Smooth muscle cell of the brain vasculature (primary cell): ENCODE measurements at regions not wholly inside any gene's neighbourhood (a gene's known extent, or its start where the extent isn't known, plus 50 kb on each side); places are given as distances from the start of the nearest gene placed in this dataset.

ENCODE experiments used
- DNase-seq: peaks from one replicate; pipeline ENCODE4 v3.0.0-alpha.2; 2012; ENCODE audit warnings: low read depth, low spot score

- no peak for DNase-seq
These were observed 108.0 kb upstream of the USP38 start for GRCh38 chr4:143076723-143077122.

- DNase-seq, result no peak
These were observed 102.0 kb upstream of the USP38 start for GRCh38 chr4:143082701-143083100.

GRCh38 chr4:143083756-143084472 lies 100.8 kb upstream of the USP38 start:
- no peak for DNase-seq

GRCh38 chr4:143084566-143084965 lies 100.2 kb upstream of the USP38 start:
- no peak for DNase-seq

- DNase-seq, result no peak
These were observed 99.5 kb upstream of the USP38 start for GRCh38 chr4:143085224-143085623.

- no peak for DNase-seq
These were observed 99.1 kb upstream of the USP38 start for GRCh38 chr4:143085659-143086058.

- no peak for DNase-seq
These were observed 95.4 kb upstream of the USP38 start for GRCh38 chr4:143089291-143089690.

- no peak for DNase-seq
These were observed 94.9 kb upstream of the USP38 start for GRCh38 chr4:143089847-143090246.

- no peak for DNase-seq
These were observed 92.9 kb upstream of the USP38 start for GRCh38 chr4:143091862-143092261.

GRCh38 chr4:143095447-143095846 lies 89.3 kb upstream of the USP38 start:
- DNase-seq, result no peak

- DNase-seq, result no peak
These were observed 87.0 kb upstream of the USP38 start for GRCh38 chr4:143097751-143098150.

GRCh38 chr4:143099693-143100092 lies 85.0 kb upstream of the USP38 start:
- DNase-seq, result no peak

- DNase-seq, result no peak
These were observed 75.3 kb upstream of the USP38 start for GRCh38 chr4:143109376-143109775.

GRCh38 chr4:143118663-143119062 lies 66.1 kb upstream of the USP38 start:
- DNase-seq, result no peak

GRCh38 chr4:143127621-143128020 lies 57.1 kb upstream of the USP38 start:
- no peak for DNase-seq

GRCh38 chr4:143133977-143134376 lies 50.7 kb upstream of the USP38 start:
- DNase-seq, result no peak
